DMS53 treated with DMSO at 0.1 percent for 48 hours (cell line): ENCODE measurements at regions not wholly inside any gene's neighbourhood (a gene's known extent, or its start where the extent isn't known, plus 50 kb on each side); places are given as distances from the start of the nearest gene placed in this dataset.
"Not testable (repeated sequence)": the region's sequence is repeated elsewhere in the genome, so short reads cannot be mapped to it uniquely, and the experiment has no call there.

Experiments
- DNase-seq: peaks from one replicate; lab custom pipeline; 2025; ENCODE audit not compliant: unreplicated experiment; lab: John Stamatoyannopoulos, UW

GRCh38 chr12:114194066-114194465, 211.9 kb downstream of the TBX5 start:
- DNase-seq = no peak

GRCh38 chr12:114193474-114193873, 212.5 kb downstream of the TBX5 start:
- DNase-seq = no peak

- DNase-seq = no peak
Observed at GRCh38 chr12:114192549-114192948, 213.4 kb downstream of the TBX5 start.

GRCh38 chr12:114192013-114192412, 213.9 kb downstream of the TBX5 start:
- no peak for DNase-seq

- no peak for DNase-seq
Observed at GRCh38 chr12:114191581-114191980, 214.4 kb downstream of the TBX5 start.

- DNase-seq = no peak
Observed at GRCh38 chr12:114190971-114191370, 215.0 kb downstream of the TBX5 start.

- DNase-seq = no peak
Observed at GRCh38 chr12:114189266-114189665, 216.7 kb downstream of the TBX5 start.

- DNase-seq = no peak
Observed at GRCh38 chr12:114186241-114187002, 219.5 kb downstream of the TBX5 start.

GRCh38 chr12:114185036-114185435, 218.9 kb upstream of the RBM19 start:
- DNase-seq = no peak

- no peak for DNase-seq
Observed at GRCh38 chr12:114174326-114174725, 208.2 kb upstream of the RBM19 start.

GRCh38 chr12:114172135-114172534, 206.0 kb upstream of the RBM19 start:
- no peak for DNase-seq

- DNase-seq = no peak
Observed at GRCh38 chr12:114168061-114168460, 201.9 kb upstream of the RBM19 start.

- DNase-seq = no peak
Observed at GRCh38 chr12:114167431-114167830, 201.3 kb upstream of the RBM19 start.

GRCh38 chr12:114166362-114166761, 200.2 kb upstream of the RBM19 start:
- DNase-seq = peak; percentile 3

GRCh38 chr12:114165921-114166320, 199.8 kb upstream of the RBM19 start:
- no peak for DNase-seq

- DNase-seq = no peak
Observed at GRCh38 chr12:114164351-114164750, 198.2 kb upstream of the RBM19 start.

- DNase-seq = no peak
Observed at GRCh38 chr12:114163771-114164170, 197.6 kb upstream of the RBM19 start.

- DNase-seq = no peak
Observed at GRCh38 chr12:114160445-114160844, 194.3 kb upstream of the RBM19 start.

GRCh38 chr12:114152890-114153289, 186.8 kb upstream of the RBM19 start:
- DNase-seq = no peak

- DNase-seq = no peak
Observed at GRCh38 chr12:114152066-114152465, 185.9 kb upstream of the RBM19 start.

GRCh38 chr12:114150584-114150983, 184.5 kb upstream of the RBM19 start:
- DNase-seq = not testable (repeated sequence)

- DNase-seq = no peak
Observed at GRCh38 chr12:114141921-114142564, 175.9 kb upstream of the RBM19 start.

- no peak for DNase-seq
Observed at GRCh38 chr12:114140576-114140975, 174.5 kb upstream of the RBM19 start.
